Tibial nerve (tissue), 3 donors: ENCODE measurements at regions not wholly inside any gene's neighbourhood (a gene's known extent, or its start where the extent isn't known, plus 50 kb on each side); places are given as distances from the start of the nearest gene placed in this dataset.

Experiments
- CTCF ChIP-seq, 5 experiments: fragments of 200-600 bp in 3 of 5; fragments of 450-650 bp in 2 of 5; sonication (generic) in 3 of 5; IDR thresholded peaks; one replicate each; pipeline ENCODE4 v1.5.1; 2016 to 2019; ENCODE audit warnings: antibody characterized with exemption in 5 of 5, mild to moderate bottlenecking in 3 of 5, moderate library complexity in 2 of 5
- POLR2A ChIP-seq, 2 donors: fragments of 450-650 bp; IDR thresholded peaks; one replicate each; pipeline ENCODE4 v1.6.1; 2017; ENCODE audit warnings: antibody characterized with exemption in 2 of 2, mild to moderate bottlenecking in 2 of 2, moderate library complexity in 2 of 2

- TF ChIP-seq POLR2A (IDR thresholded peaks at IDR 0.05) = no peak
- TF ChIP-seq CTCF (IDR thresholded peaks at IDR 0.05) = no peak
These were observed 75.1 kb downstream of the NUDT10 start for GRCh38 chrX:51407520-51408409.
